ENCODE measurements at regions not wholly inside any gene's neighbourhood (a gene's known extent, or its start where the extent isn't known, plus 50 kb on each side); places are given as distances from the start of the nearest gene placed in this dataset.

GRCh38 chr17:71157297-71157696 is 963.5 kb upstream of the SOX9 start:
- TF ChIP-seq, protein P1, sequence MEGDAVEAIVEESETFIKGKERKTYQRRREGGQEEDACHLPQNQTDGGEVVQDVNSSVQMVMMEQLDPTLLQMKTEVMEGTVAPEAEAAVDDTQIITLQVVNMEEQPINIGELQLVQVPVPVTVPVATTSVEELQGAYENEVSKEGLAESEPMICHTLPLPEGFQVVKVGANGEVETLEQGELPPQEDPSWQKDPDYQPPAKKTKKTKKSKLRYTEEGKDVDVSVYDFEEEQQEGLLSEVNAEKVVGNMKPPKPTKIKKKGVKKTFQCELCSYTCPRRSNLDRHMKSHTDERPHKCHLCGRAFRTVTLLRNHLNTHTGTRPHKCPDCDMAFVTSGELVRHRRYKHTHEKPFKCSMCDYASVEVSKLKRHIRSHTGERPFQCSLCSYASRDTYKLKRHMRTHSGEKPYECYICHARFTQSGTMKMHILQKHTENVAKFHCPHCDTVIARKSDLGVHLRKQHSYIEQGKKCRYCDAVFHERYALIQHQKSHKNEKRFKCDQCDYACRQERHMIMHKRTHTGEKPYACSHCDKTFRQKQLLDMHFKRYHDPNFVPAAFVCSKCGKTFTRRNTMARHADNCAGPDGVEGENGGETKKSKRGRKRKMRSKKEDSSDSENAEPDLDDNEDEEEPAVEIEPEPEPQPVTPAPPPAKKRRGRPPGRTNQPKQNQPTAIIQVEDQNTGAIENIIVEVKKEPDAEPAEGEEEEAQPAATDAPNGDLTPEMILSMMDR (IDR thresholded peaks at IDR 0.05): no peak
- TF ChIP-seq POLR2AphosphoS5 (IDR thresholded peaks at IDR 0.05; ENCODE audit: low read depth, low read length) (no peak), REST (IDR thresholded peaks at IDR 0.05; ENCODE audit: insufficient read depth in 1 of 2, low read depth in 2 of 2, low read length in 1 of 2) (no peak)

All from Panc1 (cell line).